Liver (tissue), 3 donors: ENCODE measurements at regions not wholly inside any gene's neighbourhood (a gene's known extent, or its start where the extent isn't known, plus 50 kb on each side); places are given as distances from the start of the nearest gene placed in this dataset.
"Not testable (repeated sequence)": the region's sequence is repeated elsewhere in the genome, so short reads cannot be mapped to it uniquely, and the experiment has no call there.

Experiments
- CTCF ChIP-seq: fragments of 150-350 bp; IDR thresholded peaks from 2 replicates; pipeline ENCODE4 v1.5.1; 2017; ENCODE audit warnings: improper control_type of control experiment, low read depth, low read length; ENCODE audit not compliant: missing input control
- EGR1 ChIP-seq, 2 donors: IDR thresholded peaks; 2 replicates each; pipeline ENCODE4 v1.6.1; 2016 to 2018; ENCODE audit warnings: antibody characterized with exemption in 2 of 2, low read depth in 2 of 2
- ZBTB33 ChIP-seq: IDR thresholded peaks from 2 replicates; pipeline ENCODE4 v1.6.1; 2016; ENCODE audit warnings: antibody characterized with exemption
- donor health status: healthy.
- donor health status: healthy.

- not testable (repeated sequence) for TF ChIP-seq CTCF; ZBTB33; EGR1 (IDR thresholded peaks at IDR 0.05; ENCODE audit: low read depth in 2 of 2)
Observed at GRCh38 chr7:6929588-6929987, 103.5 kb upstream of the CCZ1B start.
